ENCODE measurements at regions not wholly inside any gene's neighbourhood (a gene's known extent, or its start where the extent isn't known, plus 50 kb on each side); places are given as distances from the start of the nearest gene placed in this dataset.

DNA sequence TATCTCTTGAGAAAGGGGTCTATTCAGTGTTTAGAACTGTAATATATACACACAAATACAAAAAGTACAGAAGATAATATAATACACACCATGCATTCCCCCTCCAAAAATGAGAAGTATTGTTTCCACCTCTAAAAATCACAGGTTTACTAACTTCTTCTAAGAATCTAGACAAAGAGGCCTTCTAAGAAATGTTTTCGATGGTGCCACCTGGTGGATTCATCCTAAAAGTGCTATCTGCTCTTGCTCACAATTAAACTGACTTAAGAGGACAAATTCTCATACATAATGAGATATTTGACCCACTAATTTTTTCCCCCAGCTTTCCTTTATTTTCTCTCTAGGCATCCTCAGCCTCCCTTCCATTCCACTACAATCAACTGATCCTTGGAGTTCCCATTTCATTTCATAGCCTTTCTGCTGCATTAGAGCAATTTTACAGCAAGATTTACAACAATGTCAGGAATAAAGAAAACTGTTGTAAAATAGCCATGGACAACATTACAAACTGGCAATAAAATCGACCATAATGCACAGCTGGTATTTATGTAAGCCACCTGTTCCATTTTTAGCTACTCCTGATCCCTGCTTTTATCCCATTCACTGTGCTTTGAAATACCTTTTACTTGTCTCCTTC, 124.6 kb downstream of the ARRDC4 start:
- no peak for TF ChIP-seq EZH2phosphoT487 (IDR thresholded peaks at IDR 0.05; ENCODE audit: low read depth)
- TF ChIP-seq, protein P1, sequence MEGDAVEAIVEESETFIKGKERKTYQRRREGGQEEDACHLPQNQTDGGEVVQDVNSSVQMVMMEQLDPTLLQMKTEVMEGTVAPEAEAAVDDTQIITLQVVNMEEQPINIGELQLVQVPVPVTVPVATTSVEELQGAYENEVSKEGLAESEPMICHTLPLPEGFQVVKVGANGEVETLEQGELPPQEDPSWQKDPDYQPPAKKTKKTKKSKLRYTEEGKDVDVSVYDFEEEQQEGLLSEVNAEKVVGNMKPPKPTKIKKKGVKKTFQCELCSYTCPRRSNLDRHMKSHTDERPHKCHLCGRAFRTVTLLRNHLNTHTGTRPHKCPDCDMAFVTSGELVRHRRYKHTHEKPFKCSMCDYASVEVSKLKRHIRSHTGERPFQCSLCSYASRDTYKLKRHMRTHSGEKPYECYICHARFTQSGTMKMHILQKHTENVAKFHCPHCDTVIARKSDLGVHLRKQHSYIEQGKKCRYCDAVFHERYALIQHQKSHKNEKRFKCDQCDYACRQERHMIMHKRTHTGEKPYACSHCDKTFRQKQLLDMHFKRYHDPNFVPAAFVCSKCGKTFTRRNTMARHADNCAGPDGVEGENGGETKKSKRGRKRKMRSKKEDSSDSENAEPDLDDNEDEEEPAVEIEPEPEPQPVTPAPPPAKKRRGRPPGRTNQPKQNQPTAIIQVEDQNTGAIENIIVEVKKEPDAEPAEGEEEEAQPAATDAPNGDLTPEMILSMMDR (IDR thresholded peaks at IDR 0.05; ENCODE audit: low read depth, low read length) = peak; percentile 69

Measured in OCI-LY3 (cell line).